ENCODE measurements at regions not wholly inside any gene's neighbourhood (a gene's known extent, or its start where the extent isn't known, plus 50 kb on each side); places are given as distances from the start of the nearest gene placed in this dataset.

DNA sequence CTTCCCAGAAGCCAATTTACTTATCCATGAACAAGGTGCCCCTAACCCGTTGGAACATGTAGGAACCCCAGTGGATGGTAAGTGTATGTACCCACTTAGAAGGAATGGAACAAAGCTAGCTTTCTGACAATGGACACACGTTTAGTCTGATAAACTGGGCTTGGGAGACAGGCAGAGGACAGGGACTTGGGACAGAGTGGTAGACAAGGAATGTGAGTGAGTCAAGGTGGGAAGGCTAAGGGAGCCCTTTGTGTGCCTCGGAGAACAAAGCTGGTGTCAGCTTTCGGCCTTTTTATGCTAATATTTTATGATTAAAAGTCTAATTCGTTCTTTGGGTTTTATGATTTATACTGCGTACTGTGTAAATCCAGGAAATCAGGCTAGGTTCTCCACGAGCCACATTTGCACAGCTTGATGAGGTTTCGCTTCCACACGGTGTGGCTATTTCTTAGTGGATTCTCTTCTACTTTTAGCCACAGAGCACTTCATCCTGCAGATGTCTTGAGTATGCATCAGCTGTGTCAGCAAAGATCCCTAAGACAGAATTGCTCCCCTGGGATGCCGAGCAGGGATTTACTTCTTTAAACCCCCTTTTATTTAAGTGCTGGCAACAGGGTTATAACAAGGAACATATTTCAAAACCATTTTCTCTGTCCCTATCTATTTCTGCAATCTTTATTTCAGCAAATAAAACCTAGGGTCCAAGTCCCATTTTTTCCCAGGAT is 258.5 kb downstream of the DLEU7 start:
- H3K23ac ChIP-seq (ENCODE audit: low read length) = no peak overlapping the region
- no peak overlapping the region for H2BK120ac ChIP-seq (ENCODE audit: low read depth, low read length)
- no peak overlapping the region for H3K9ac ChIP-seq (ENCODE audit: low read length)
- WGBS (ENCODE audit: extremely low coverage, insufficient coverage, low lambda C conversion rate) = no CpG with 5 or more reads among the region's 10 CpGs
- H2BK5ac ChIP-seq (ENCODE audit: low read length) = no peak overlapping the region
- peaks cover 2% of the 10 kb centered on the region for H3K4me1 ChIP-seq (ENCODE audit: control insufficient read depth, low read depth, low read length)
- H3K27ac ChIP-seq (ENCODE audit: low read depth, low read length) = no peak overlapping the region
- H3K4ac ChIP-seq (ENCODE audit: low read depth, low read length) = no peak overlapping the region
- no peak overlapping the region for H2AK5ac ChIP-seq (ENCODE audit: low read length)
- peak; percentile 14 for DNase-seq
- H3K4me3 ChIP-seq (ENCODE audit: low read length) = no peak overlapping the region
- H3K79me2 ChIP-seq (ENCODE audit: control insufficient read depth, insufficient read depth, low read length) = no peaks in the 10 kb centered on the region
- H4K8ac ChIP-seq (ENCODE audit: low read depth, low read length) = no peak overlapping the region
- no peak overlapping the region for H2BK15ac ChIP-seq (replicated peaks; ENCODE audit: low read depth)
- H3K36me3 ChIP-seq (ENCODE audit: control insufficient read depth, insufficient read depth, low read length) = no peaks in the 10 kb centered on the region
- no peaks in the 10 kb centered on the region for H3K79me1 ChIP-seq (ENCODE audit: low read length)
- H3K18ac ChIP-seq (ENCODE audit: low read length) = no peak overlapping the region
- peak overlapping the region; percentile 13 for H4K5ac ChIP-seq (ENCODE audit: low read length)
- no peaks in the 10 kb centered on the region for H3K27me3 ChIP-seq (ENCODE audit: insufficient read depth, low read length, poor library complexity)
- no peak overlapping the region for H3K56ac ChIP-seq (ENCODE audit: low read length)
- no peak overlapping the region for H3K4me2 ChIP-seq (ENCODE audit: low read length)

DNA sequence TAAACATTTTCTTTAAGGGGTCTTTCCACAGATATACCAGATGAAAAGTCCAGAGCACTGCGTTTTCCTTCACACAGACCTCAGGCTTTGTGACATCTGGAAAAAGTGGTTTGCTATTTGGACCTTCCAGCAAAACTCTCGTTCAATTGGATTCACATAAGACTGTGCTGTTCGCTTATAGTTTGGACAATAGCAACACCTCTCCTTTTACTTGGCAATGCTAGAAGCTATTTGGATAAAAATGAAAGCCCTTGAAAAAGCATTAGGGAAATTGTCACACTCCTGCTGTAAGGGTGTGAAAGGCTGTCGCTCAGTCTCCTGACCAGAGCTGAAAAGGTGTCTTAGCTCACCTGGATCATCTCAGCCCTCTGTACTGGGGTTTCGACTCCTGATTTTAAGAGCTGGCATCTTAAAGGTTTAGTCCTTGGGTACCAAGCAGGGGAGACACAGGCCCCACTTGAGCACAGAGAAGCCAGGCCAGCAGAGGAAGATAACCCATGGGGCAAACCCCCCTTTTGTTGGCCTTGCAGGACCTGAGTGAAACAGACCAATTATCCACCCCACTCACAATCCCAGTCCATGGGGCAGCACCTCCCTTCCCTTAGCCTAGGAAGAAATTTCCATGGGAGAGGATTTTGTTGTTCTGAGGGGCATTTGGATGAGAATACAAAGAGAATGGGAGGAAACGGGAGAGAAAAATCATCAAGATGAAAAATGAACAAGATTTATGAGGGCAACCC is 257.6 kb downstream of the DLEU7 start:
- Histone ChIP-seq H3K56ac (ENCODE audit: low read length) (no peak overlapping the region), H2BK15ac (replicated peaks; ENCODE audit: low read depth) (no peak overlapping the region), H2BK120ac (ENCODE audit: low read depth, low read length) (no peak overlapping the region), H3K79me2 (ENCODE audit: control insufficient read depth, insufficient read depth, low read length) (no peaks in the 10 kb centered on the region), H2BK5ac (ENCODE audit: low read length) (no peak overlapping the region), H3K9ac (ENCODE audit: low read length) (no peak overlapping the region), H3K4me3 (ENCODE audit: low read length) (no peak overlapping the region), H3K27ac (ENCODE audit: low read depth, low read length) (no peak overlapping the region), H3K18ac (ENCODE audit: low read length) (no peak overlapping the region), H3K4me2 (ENCODE audit: low read length) (no peak overlapping the region), H3K27me3 (ENCODE audit: insufficient read depth, low read length, poor library complexity) (no peaks in the 10 kb centered on the region), H3K23ac (ENCODE audit: low read length) (no peak overlapping the region), H3K36me3 (ENCODE audit: control insufficient read depth, insufficient read depth, low read length) (no peaks in the 10 kb centered on the region), H3K79me1 (ENCODE audit: low read length) (no peaks in the 10 kb centered on the region), H3K4ac (ENCODE audit: low read depth, low read length) (no peak overlapping the region), H3K4me1 (ENCODE audit: control insufficient read depth, low read depth, low read length) (peaks cover 2% of the 10 kb centered on the region), H4K5ac (ENCODE audit: low read length) (no peak overlapping the region), H4K8ac (ENCODE audit: low read depth, low read length) (no peak overlapping the region), H2AK5ac (ENCODE audit: low read length) (no peak overlapping the region)
- WGBS (ENCODE audit: extremely low coverage, insufficient coverage, low lambda C conversion rate) = no CpG with 5 or more reads among the region's 6 CpGs
- no peak for DNase-seq

DNA sequence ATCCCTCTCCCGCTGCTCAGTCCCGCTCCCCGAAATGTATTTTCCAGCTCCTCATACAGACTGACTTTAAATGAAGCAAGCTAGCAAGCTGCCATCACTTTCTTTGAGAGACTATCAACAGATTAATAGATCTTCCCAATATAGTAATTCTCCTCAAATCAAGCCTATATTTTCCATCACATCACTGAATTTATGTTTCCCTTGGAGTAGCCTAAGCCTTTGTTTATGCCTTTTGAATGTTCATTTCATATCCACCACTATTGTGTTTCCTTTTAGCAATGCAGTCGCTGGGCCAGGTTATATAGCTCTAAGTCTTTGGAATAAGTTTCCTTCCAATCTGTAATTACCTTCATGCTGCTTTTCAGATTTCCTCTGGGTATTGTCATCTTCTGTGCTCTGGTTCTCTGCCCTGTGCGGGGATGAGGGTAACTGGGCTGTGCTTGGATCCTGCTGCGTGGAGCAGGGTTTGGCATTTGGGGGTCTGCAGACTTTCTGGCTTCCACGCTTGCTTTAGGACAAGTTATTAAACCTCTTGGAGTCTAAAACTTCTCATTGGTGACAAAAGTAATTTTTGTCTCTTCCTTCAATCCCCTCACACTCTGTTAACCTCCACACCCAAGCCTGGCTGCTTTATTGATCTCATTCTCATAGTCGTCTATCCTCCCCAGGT is 256.9 kb downstream of the DLEU7 start:
- Histone ChIP-seq H4K5ac (ENCODE audit: low read length) (no peak overlapping the region), H2BK120ac (ENCODE audit: low read depth, low read length) (no peak overlapping the region), H3K4me2 (ENCODE audit: low read length) (no peak overlapping the region), H3K18ac (ENCODE audit: low read length) (no peak overlapping the region), H3K4me3 (ENCODE audit: low read length) (no peak overlapping the region), H3K23ac (ENCODE audit: low read length) (no peak overlapping the region), H3K27me3 (ENCODE audit: insufficient read depth, low read length, poor library complexity) (no peaks in the 10 kb centered on the region), H4K8ac (ENCODE audit: low read depth, low read length) (no peak overlapping the region), H2BK15ac (replicated peaks; ENCODE audit: low read depth) (no peak overlapping the region), H2BK5ac (ENCODE audit: low read length) (no peak overlapping the region), H3K56ac (ENCODE audit: low read length) (no peak overlapping the region), H3K27ac (ENCODE audit: low read depth, low read length) (no peak overlapping the region), H3K4me1 (ENCODE audit: control insufficient read depth, low read depth, low read length) (peaks cover 2% of the 10 kb centered on the region), H3K36me3 (ENCODE audit: control insufficient read depth, insufficient read depth, low read length) (no peaks in the 10 kb centered on the region), H2AK5ac (ENCODE audit: low read length) (no peak overlapping the region), H3K79me1 (ENCODE audit: low read length) (no peaks in the 10 kb centered on the region), H3K4ac (ENCODE audit: low read depth, low read length) (no peak overlapping the region), H3K79me2 (ENCODE audit: control insufficient read depth, insufficient read depth, low read length) (no peaks in the 10 kb centered on the region), H3K9ac (ENCODE audit: low read length) (no peak overlapping the region)
- WGBS (ENCODE audit: extremely low coverage, insufficient coverage, low lambda C conversion rate) = no CpG with 5 or more reads among the region's 8 CpGs
- DNase-seq = no peak

DNA sequence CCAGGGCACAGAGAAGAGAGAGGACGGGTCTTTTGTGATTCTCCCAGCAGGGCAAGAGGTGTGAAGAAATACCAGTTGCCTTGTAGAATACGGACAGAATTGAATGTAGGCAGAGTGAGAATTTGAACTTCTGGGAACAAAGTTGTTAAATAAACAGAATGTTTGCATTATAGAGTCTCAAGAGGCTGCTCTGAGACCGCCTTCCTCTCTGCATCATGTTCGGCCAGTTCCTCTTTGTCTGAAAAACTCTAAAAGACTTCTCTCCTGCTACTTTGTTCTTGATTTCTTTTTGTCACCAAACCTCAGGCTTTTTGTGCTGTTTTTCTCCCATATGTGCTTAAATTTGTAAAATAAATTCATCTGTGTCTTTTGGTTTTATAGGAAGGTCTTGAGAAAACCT is 256.4 kb downstream of the DLEU7 start:
- Histone ChIP-seq H3K9ac (ENCODE audit: low read length) (no peak overlapping the region), H4K5ac (ENCODE audit: low read length) (no peak overlapping the region), H3K27me3 (ENCODE audit: insufficient read depth, low read length, poor library complexity) (no peaks in the 10 kb centered on the region), H3K56ac (ENCODE audit: low read length) (no peak overlapping the region), H3K4me2 (ENCODE audit: low read length) (no peak overlapping the region), H2BK5ac (ENCODE audit: low read length) (no peak overlapping the region), H3K4me3 (ENCODE audit: low read length) (no peak overlapping the region), H3K4me1 (ENCODE audit: control insufficient read depth, low read depth, low read length) (peaks cover 2% of the 10 kb centered on the region), H3K23ac (ENCODE audit: low read length) (no peak overlapping the region), H2AK5ac (ENCODE audit: low read length) (no peak overlapping the region), H2BK15ac (replicated peaks; ENCODE audit: low read depth) (no peak overlapping the region), H2BK120ac (ENCODE audit: low read depth, low read length) (no peak overlapping the region), H4K8ac (ENCODE audit: low read depth, low read length) (no peak overlapping the region), H3K4ac (ENCODE audit: low read depth, low read length) (no peak overlapping the region), H3K79me1 (ENCODE audit: low read length) (no peaks in the 10 kb centered on the region), H3K27ac (ENCODE audit: low read depth, low read length) (no peak overlapping the region), H3K79me2 (ENCODE audit: control insufficient read depth, insufficient read depth, low read length) (no peaks in the 10 kb centered on the region), H3K36me3 (ENCODE audit: control insufficient read depth, insufficient read depth, low read length) (no peaks in the 10 kb centered on the region), H3K18ac (ENCODE audit: low read length) (no peak overlapping the region)
- WGBS (ENCODE audit: extremely low coverage, insufficient coverage, low lambda C conversion rate) = no CpG with 5 or more reads among the region's 4 CpGs
- no peak for DNase-seq

- H3K4me2 ChIP-seq (ENCODE audit: low read length) = no peak overlapping the region
- no peaks in the 10 kb centered on the region for H3K36me3 ChIP-seq (ENCODE audit: control insufficient read depth, insufficient read depth, low read length)
- no peaks in the 10 kb centered on the region for H3K79me2 ChIP-seq (ENCODE audit: control insufficient read depth, insufficient read depth, low read length)
- H3K27me3 ChIP-seq (ENCODE audit: insufficient read depth, low read length, poor library complexity) = no peaks in the 10 kb centered on the region
- H3K79me1 ChIP-seq (ENCODE audit: low read length) = no peaks in the 10 kb centered on the region
- H2BK15ac ChIP-seq (replicated peaks; ENCODE audit: low read depth) = no peak overlapping the region
- H2BK5ac ChIP-seq (ENCODE audit: low read length) = no peak overlapping the region
- H3K18ac ChIP-seq (ENCODE audit: low read length) = no peak overlapping the region
- no peak for DNase-seq
- peaks cover 2% of the 10 kb centered on the region for H3K4me1 ChIP-seq (ENCODE audit: control insufficient read depth, low read depth, low read length)
- no CpG with 5 or more reads among the region's 11 CpGs for WGBS (ENCODE audit: extremely low coverage, insufficient coverage, low lambda C conversion rate)
- H3K27ac ChIP-seq (ENCODE audit: low read depth, low read length) = no peak overlapping the region
- no peak overlapping the region for H2AK5ac ChIP-seq (ENCODE audit: low read length)
- no peak overlapping the region for H4K8ac ChIP-seq (ENCODE audit: low read depth, low read length)
- no peak overlapping the region for H3K9ac ChIP-seq (ENCODE audit: low read length)
- H3K4ac ChIP-seq (ENCODE audit: low read depth, low read length) = no peak overlapping the region
- H3K23ac ChIP-seq (ENCODE audit: low read length) = no peak overlapping the region
- H3K4me3 ChIP-seq (ENCODE audit: low read length) = no peak overlapping the region
- no peak overlapping the region for H4K5ac ChIP-seq (ENCODE audit: low read length)
- H3K56ac ChIP-seq (ENCODE audit: low read length) = no peak overlapping the region
- no peak overlapping the region for H2BK120ac ChIP-seq (ENCODE audit: low read depth, low read length)
Measured at GRCh38 chr13:50587645-50588373, 255.7 kb downstream of the DLEU7 start.
